IMR-90 (cell line): ENCODE measurements at regions not wholly inside any gene's neighbourhood (a gene's known extent, or its start where the extent isn't known, plus 50 kb on each side); places are given as distances from the start of the nearest gene placed in this dataset.

Experiments
- ATAC-seq: fragments of 200-7000 bp; cut with Tn5 transposase; 2 replicates; pipeline ENCODE4 v1.9.1; 2020; ENCODE audit warnings: low read depth, mild to moderate bottlenecking, moderate library complexity
- BruUV-seq: library from RNA; stranded (reverse); fragments of 400-500 nt; replicated peaks from 2 replicates; lab custom pipeline; 2021; lab: Mats Ljungman, UMichigan
- CTCF ChIA-PET: fragments of 300-600 bp; formaldehyde crosslinking; extraction: SDS; loops from one replicate; lab custom pipeline; 2021; ENCODE audit warnings: antibody characterized with exemption; lab: Yijun Ruan, JAX
- POLR2A ChIA-PET: fragments of 300-600 bp; sonication (Branson Sonifier 250); formaldehyde crosslinking; loops from one replicate; lab custom pipeline; 2022; ENCODE audit warnings: antibody characterized with exemption; ENCODE audit not compliant: unreplicated experiment; lab: Charles Lee
- DNase-seq: peaks from one replicate; pipeline ENCODE4 v3.0.0; 2013
- H2AFZ ChIP-seq: replicated peaks from 2 replicates; pipeline ENCODE3; 2013; ENCODE audit warnings: low read length, mild to moderate bottlenecking; ENCODE audit not compliant: poor library complexity
- H2AK5ac ChIP-seq: 2 replicates; pipeline ENCODE4 v1.6.1; 2013; ENCODE audit warnings: low read depth, low read length, inconsistent platforms
- H2AK9ac ChIP-seq: replicated peaks from 2 replicates; pipeline ENCODE3; 2013; ENCODE audit warnings: mild to moderate bottlenecking, low read depth, low read length, moderate library complexity; ENCODE audit not compliant: poor library complexity
- H2BK120ac ChIP-seq: 2 replicates; pipeline ENCODE4 v1.6.1; 2013; ENCODE audit warnings: low read depth, low read length, inconsistent platforms
- H2BK15ac ChIP-seq: 3 replicates; pipeline ENCODE4 v1.6.1; 2013; ENCODE audit warnings: low read depth, low read length, inconsistent platforms
- H2BK20ac ChIP-seq: 2 replicates; pipeline ENCODE4 v1.6.1; 2013; ENCODE audit warnings: low read depth, mild to moderate bottlenecking, inconsistent platforms, low read length, moderate library complexity
- H2BK5ac ChIP-seq: 2 replicates; pipeline ENCODE4 v1.6.1; 2013; ENCODE audit warnings: mild to moderate bottlenecking, low read depth, low read length, inconsistent platforms; ENCODE audit not compliant: poor library complexity, severe bottlenecking
- H3K14ac ChIP-seq: replicated peaks from 2 replicates; pipeline ENCODE4 v1.6.1; 2013; ENCODE audit warnings: low read depth, low read length, inconsistent platforms
- H3K18ac ChIP-seq: 2 replicates; pipeline ENCODE4 v1.6.1; 2013; ENCODE audit warnings: low read depth, low read length, control low read depth
- H3K23ac ChIP-seq: 2 replicates; pipeline ENCODE4 v1.6.1; 2013; ENCODE audit warnings: low read depth, low read length, inconsistent platforms
- H3K27ac ChIP-seq: 2 replicates; pipeline ENCODE4 v1.5.1; 2013; ENCODE audit warnings: mild to moderate bottlenecking, control low read depth, low read length; ENCODE audit not compliant: insufficient read depth
- H3K27me3 ChIP-seq: 2 replicates; pipeline ENCODE4 v1.6.1; 2013; ENCODE audit warnings: low read length; ENCODE audit not compliant: control insufficient read depth, insufficient read depth
- H3K36me3 ChIP-seq: 2 replicates; pipeline ENCODE4 v1.6.1; 2013; ENCODE audit warnings: low read length, mixed read lengths; ENCODE audit not compliant: control insufficient read depth, insufficient read depth
- H3K4ac ChIP-seq: 2 replicates; pipeline ENCODE4 v1.6.1; 2013; ENCODE audit warnings: low read depth, low read length, inconsistent platforms
- H3K4me1 ChIP-seq: 2 replicates; pipeline ENCODE4 v1.6.1; 2013; ENCODE audit warnings: low read length, mixed read lengths; ENCODE audit not compliant: control insufficient read depth, insufficient read depth
- H3K4me2 ChIP-seq: 2 replicates; pipeline ENCODE4 v1.6.1; 2013; ENCODE audit warnings: low read depth, mild to moderate bottlenecking, control low read depth, low read length, moderate library complexity
- H3K4me3 ChIP-seq: 2 replicates; pipeline ENCODE4 v1.5.1; 2013; ENCODE audit warnings: low read depth, mild to moderate bottlenecking, control low read depth, low read length, moderate library complexity; ENCODE audit not compliant: insufficient read depth
- H3K56ac ChIP-seq: 2 replicates; pipeline ENCODE4 v1.6.1; 2013; ENCODE audit warnings: low read length, inconsistent platforms; ENCODE audit not compliant: insufficient read depth; ENCODE audit errors: extremely low read depth
- H3K79me1 ChIP-seq, 2 experiments: 2 replicates each; pipeline ENCODE4 v1.6.1; 2013; ENCODE audit warnings: low read length in 2 of 2, inconsistent platforms in 1 of 2, low read depth in 1 of 2
- H3K9ac ChIP-seq: 2 replicates; pipeline ENCODE4 v1.6.1; 2013; ENCODE audit warnings: low read depth, low read length, control low read depth
- H3K9me1 ChIP-seq: 2 replicates; pipeline ENCODE4 v1.6.1; 2013; ENCODE audit warnings: low read length, inconsistent platforms; ENCODE audit not compliant: insufficient read depth
- H3K9me3 ChIP-seq: 2 replicates; pipeline ENCODE4 v1.6.1; 2013; ENCODE audit warnings: low read length; ENCODE audit not compliant: control insufficient read depth, insufficient read depth
- H4K20me1 ChIP-seq: 2 replicates; pipeline ENCODE4 v1.6.1; 2013; ENCODE audit warnings: low read length, inconsistent platforms; ENCODE audit not compliant: insufficient read depth
- H4K5ac ChIP-seq: 2 replicates; pipeline ENCODE4 v1.6.1; 2013; ENCODE audit warnings: mild to moderate bottlenecking, low read depth, low read length, control low read depth
- H4K8ac ChIP-seq, 2 experiments: 2 replicates each; pipeline ENCODE4 v1.6.1; 2013; ENCODE audit warnings: low read depth in 2 of 2, low read length in 2 of 2, control low read depth in 1 of 2, inconsistent platforms in 1 of 2
- H4K91ac ChIP-seq: 2 replicates; pipeline ENCODE4 v1.6.1; 2013; ENCODE audit warnings: low read depth, low read length, inconsistent platforms; ENCODE audit not compliant: insufficient read depth
- BHLHE40 ChIP-seq: fragments of 150-350 bp; IDR thresholded peaks from 2 replicates; pipeline ENCODE4 v1.6.1; 2016; ENCODE audit warnings: mild to moderate bottlenecking, low read depth, low read length
- CEBPB ChIP-seq: IDR thresholded peaks from 2 replicates; pipeline ENCODE4 v1.6.1; 2012; ENCODE audit warnings: low read depth, low read length, improper control_type of control experiment
- CHD1 ChIP-seq: IDR thresholded peaks from 2 replicates; pipeline ENCODE4 v1.6.1; 2012; ENCODE audit warnings: low read depth, low read length, improper control_type of control experiment
- FOS ChIP-seq: fragments of 150-350 bp; IDR thresholded peaks from 2 replicates; pipeline ENCODE4 v1.6.1; 2016; ENCODE audit warnings: low read depth, low read length
- MAFK ChIP-seq: IDR thresholded peaks from 2 replicates; pipeline ENCODE4 v1.6.1; 2012; ENCODE audit warnings: low read depth, low read length, improper control_type of control experiment
- MAZ ChIP-seq: IDR thresholded peaks from 2 replicates; pipeline ENCODE4 v1.6.1; 2012; ENCODE audit warnings: low read depth, mild to moderate bottlenecking, low read length, improper control_type of control experiment, moderate library complexity, borderline replicate concordance
- MXI1 ChIP-seq: IDR thresholded peaks from 2 replicates; pipeline ENCODE4 v1.6.1; 2012; ENCODE audit warnings: low read depth, mild to moderate bottlenecking, low read length, moderate library complexity, borderline replicate concordance
- NFE2L2 ChIP-seq: fragments of 150-350 bp; IDR thresholded peaks from 2 replicates; pipeline ENCODE4 v1.6.1; 2016; ENCODE audit warnings: low read depth, mild to moderate bottlenecking, low read length
- RAD21 ChIP-seq: IDR thresholded peaks from 2 replicates; pipeline ENCODE4 v1.6.1; 2012; ENCODE audit warnings: low read length, improper control_type of control experiment
- RCOR1 ChIP-seq: IDR thresholded peaks from 2 replicates; pipeline ENCODE4 v1.6.1; 2012; ENCODE audit warnings: mild to moderate bottlenecking, low read length, improper control_type of control experiment; ENCODE audit not compliant: insufficient replicate concordance
- RFX5 ChIP-seq: IDR thresholded peaks from 2 replicates; pipeline ENCODE4 v1.8.0; 2012; ENCODE audit warnings: low read depth, mild to moderate bottlenecking, low read length, moderate library complexity
- SMC3 ChIP-seq: fragments of 150-350 bp; IDR thresholded peaks from 2 replicates; pipeline ENCODE4 v1.6.1; 2016; ENCODE audit warnings: low read depth, mild to moderate bottlenecking, antibody characterized with exemption, low read length, moderate library complexity
- USF2 ChIP-seq: fragments of 150-350 bp; IDR thresholded peaks from 2 replicates; pipeline ENCODE4 v1.6.1; 2017; ENCODE audit warnings: mild to moderate bottlenecking, antibody characterized with exemption, low read length, low read depth
- WGBS, 2 experiments: methylation state at CpG; one replicate each; pipeline versions ENCODE4 v1.1.5 to v1.1.7; 2013; ENCODE audit warnings: missing lambda C conversion rate in 2 of 2; ENCODE audit not compliant: insufficient read length in 1 of 2; ENCODE audit errors: extremely low coverage in 2 of 2; 5-methylcytosine and 5-hydroxymethylcytosine counted together
- dilution Hi-C: fragments of 300-500 bp; cut with HindIII; formaldehyde crosslinking; loops from one replicate; pipeline ENCODE4 v1.14.3; 2018; ENCODE audit warnings: low sequenced_read_pairs; ENCODE audit not compliant: unreplicated experiment
- in situ Hi-C: fragments of 300-500 bp; cut with MboI; formaldehyde crosslinking; loops from 3 replicates; pipeline ENCODE4 v1.14.3; 2019; ENCODE audit warnings: low sequenced_read_pairs, inconsistent platforms, mixed read lengths
- intact Hi-C: fragments of 100-400 bp; cut with micrococcal nuclease; formaldehyde crosslinking; loops from 2 replicates; pipeline ENCODE4 v1.10.0; 2022

- no peak overlapping the region for H2AK5ac ChIP-seq
- POLR2A ChIA-PET, result no interaction called here
- ATAC-seq (no peak), DNase-seq (no peak)
- WGBS, 2 experiments, result no CpG with 5 or more reads among the region's 8 CpGs
- CTCF ChIA-PET, result no interaction called here
- H3K4me3 ChIP-seq, result no peak overlapping the region
- no peak overlapping the region for H3K9ac ChIP-seq
- no peaks in the 10 kb centered on the region for H3K4me1 ChIP-seq
- dilution Hi-C loops, result no loop called here
- no peak overlapping the region for H3K4ac ChIP-seq
- TF ChIP-seq MXI1, result no peak
- no peak for TF ChIP-seq CHD1
- no peak for TF ChIP-seq RAD21
- no peak for TF ChIP-seq SMC3
- TF ChIP-seq MAFK, result no peak
- no peak for TF ChIP-seq USF2
- TF ChIP-seq FOS, result no peak
- no peak for TF ChIP-seq MAZ
- no peak for TF ChIP-seq CEBPB
- TF ChIP-seq NFE2L2, result no peak
- no peak for TF ChIP-seq RFX5
- TF ChIP-seq RCOR1, result no peak
- TF ChIP-seq BHLHE40, result no peak
- H4K91ac ChIP-seq, result no peak overlapping the region
- no peak overlapping the region for H3K27ac ChIP-seq
- H3K4me2 ChIP-seq, result no peak overlapping the region
- H3K23ac ChIP-seq, result no peak overlapping the region
- no peak overlapping the region for H2BK5ac ChIP-seq
- no peak overlapping the region for H2AFZ ChIP-seq
- no peak overlapping the region for H2BK120ac ChIP-seq
- no TSS peak for BruUV-seq
- H4K5ac ChIP-seq, result no peak overlapping the region
- H3K9me3 ChIP-seq, result peaks cover 5% of the 10 kb centered on the region; the same call in 1 of the 2 replicates
- no peak overlapping the region for H3K18ac ChIP-seq
- intact Hi-C loops, result no loop called here
- H3K79me1 ChIP-seq, result no peaks in the 10 kb centered on the region
- no peak overlapping the region for H3K14ac ChIP-seq
- no peak overlapping the region for H2BK15ac ChIP-seq
- no peaks in the 10 kb centered on the region for H3K27me3 ChIP-seq
- in situ Hi-C loops, result no loop called here
- no peaks in the 10 kb centered on the region for H3K9me1 ChIP-seq
- H3K56ac ChIP-seq, result no peak overlapping the region
- no peak overlapping the region for H2BK20ac ChIP-seq
- H2AK9ac ChIP-seq, result no peak overlapping the region
- no peak overlapping the region for H4K8ac ChIP-seq
- H3K36me3 ChIP-seq, result no peaks in the 10 kb centered on the region
- H4K20me1 ChIP-seq, result no peaks in the 10 kb centered on the region
Measured at GRCh38 chrX:6293716-6294115, 65.0 kb upstream of the NLGN4X start.
